Natural killer cell (primary cell): ENCODE measurements at regions not wholly inside any gene's neighbourhood (a gene's known extent, or its start where the extent isn't known, plus 50 kb on each side); places are given as distances from the start of the nearest gene placed in this dataset.

ENCODE experiments used
- ATAC-seq, 3 donors: fragments of 150-1000 bp in 2 of 3; fragments of 200-7000 bp in 1 of 3; cut with Tn5 transposase; 1 replicate in 1 of 3; 2 replicates in 2 of 3; pipeline ENCODE4 v1.10.0; 2021; ENCODE audit warnings: mild to moderate bottlenecking in 2 of 3, moderate library complexity in 2 of 3
- DNase-seq, 2 donors: peaks; one replicate each; pipeline versions ENCODE4 v3.0.0 to v3.0.0-alpha.2; 2013 to 2021; ENCODE audit warnings: mixed read lengths in 1 of 2
- H3K27ac ChIP-seq: one replicate; pipeline ENCODE4 v1.5.1; 2013; ENCODE audit warnings: mild to moderate bottlenecking, low read length
- H3K27me3 ChIP-seq: one replicate; pipeline ENCODE4 v1.6.1; 2013; ENCODE audit warnings: low read length; ENCODE audit not compliant: control insufficient read depth, insufficient read depth
- H3K36me3 ChIP-seq: one replicate; pipeline ENCODE4 v1.6.1; 2013; ENCODE audit warnings: low read length; ENCODE audit not compliant: control insufficient read depth, insufficient read depth
- H3K4me1 ChIP-seq: one replicate; pipeline ENCODE4 v1.6.1; 2013; ENCODE audit warnings: low read length; ENCODE audit not compliant: control insufficient read depth, insufficient read depth
- H3K4me3 ChIP-seq: one replicate; pipeline ENCODE4 v1.5.1; 2013; ENCODE audit warnings: low read length
- H3K9me3 ChIP-seq: one replicate; pipeline ENCODE4 v1.6.1; 2013; ENCODE audit warnings: low read length; ENCODE audit not compliant: control insufficient read depth, insufficient read depth
- H3K27ac Mint-ChIP-seq, 2 donors: one replicate each; pipeline ENCODE4 v1.8.0; 2022; ENCODE audit warnings: mild to moderate bottlenecking in 2 of 2, mixed read lengths in 2 of 2, moderate library complexity in 1 of 2
- H3K27me3 Mint-ChIP-seq, 2 donors: one replicate each; pipeline ENCODE4 v1.8.0; 2022; ENCODE audit warnings: low read depth in 2 of 2, mixed read lengths in 2 of 2
- H3K36me3 Mint-ChIP-seq: one replicate; pipeline ENCODE4 v1.8.0; 2022; ENCODE audit warnings: mixed read lengths
- H3K4me1 Mint-ChIP-seq, 2 donors: one replicate each; pipeline ENCODE4 v1.8.0; 2022; ENCODE audit warnings: mixed read lengths in 2 of 2
- H3K4me3 Mint-ChIP-seq: one replicate; pipeline ENCODE4 v1.8.0; 2022; ENCODE audit warnings: mild to moderate bottlenecking, moderate library complexity, mixed read lengths
- H3K9me3 Mint-ChIP-seq, 2 donors: one replicate each; pipeline ENCODE4 v1.8.0; 2022; ENCODE audit warnings: mixed read lengths in 2 of 2
- WGBS: methylation state at CpG from one replicate; pipeline ENCODE4 v1.1.7; 2013; ENCODE audit warnings: missing lambda C conversion rate; ENCODE audit not compliant: insufficient coverage; 5-methylcytosine and 5-hydroxymethylcytosine counted together
- intact Hi-C: fragments of 100-400 bp; cut with micrococcal nuclease; formaldehyde crosslinking; loops from one replicate; pipeline ENCODE4 v1.14.2; 2022
- TF ChIP-seq, protein P1 (sequence below): fragments of 200-600 bp; IDR thresholded peaks from one replicate; pipeline ENCODE4 v1.8.0; 2022; ENCODE audit warnings: antibody characterized with exemption

DNA sequence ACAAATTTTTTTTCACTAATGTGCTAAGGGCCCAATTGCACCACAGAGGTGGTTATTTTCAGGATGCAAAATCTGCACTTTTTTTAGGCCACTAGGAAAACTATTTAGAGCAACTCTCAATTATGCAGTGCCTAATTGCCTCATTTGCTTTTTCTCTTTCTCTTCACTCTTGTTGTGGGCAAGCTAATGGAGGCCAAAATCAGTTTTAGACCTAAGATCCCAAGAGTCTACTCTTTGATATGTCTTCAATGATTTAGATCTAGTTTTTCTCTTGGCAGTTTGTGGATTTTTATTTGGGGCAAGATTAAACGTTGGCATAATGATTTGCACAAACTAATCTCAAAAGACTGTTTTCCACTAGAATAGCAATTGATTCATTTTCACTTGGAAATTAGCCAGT lies 1996.9 kb downstream of the LRRC4C start:
- no peaks in the 10 kb centered on the region for H3K36me3 ChIP-seq
- Mint-ChIP-seq H3K36me3 (no peaks in the 10 kb centered on the region), H3K4me1 (no peaks in the 10 kb centered on the region), H3K4me3 (no peak overlapping the region), H3K9me3 (peaks cover 6 to 11% of the 10 kb centered on the region in 2 donors), H3K27ac (no peak overlapping the region), H3K27me3 (no peaks in the 10 kb centered on the region)
- DNase-seq (no peak), ATAC-seq (no peak)
- H3K27ac ChIP-seq: no peak overlapping the region
- intact Hi-C loops: no loop called here
- H3K27me3 ChIP-seq: no peaks in the 10 kb centered on the region
- H3K4me3 ChIP-seq: no peak overlapping the region
- TF ChIP-seq, protein P1, sequence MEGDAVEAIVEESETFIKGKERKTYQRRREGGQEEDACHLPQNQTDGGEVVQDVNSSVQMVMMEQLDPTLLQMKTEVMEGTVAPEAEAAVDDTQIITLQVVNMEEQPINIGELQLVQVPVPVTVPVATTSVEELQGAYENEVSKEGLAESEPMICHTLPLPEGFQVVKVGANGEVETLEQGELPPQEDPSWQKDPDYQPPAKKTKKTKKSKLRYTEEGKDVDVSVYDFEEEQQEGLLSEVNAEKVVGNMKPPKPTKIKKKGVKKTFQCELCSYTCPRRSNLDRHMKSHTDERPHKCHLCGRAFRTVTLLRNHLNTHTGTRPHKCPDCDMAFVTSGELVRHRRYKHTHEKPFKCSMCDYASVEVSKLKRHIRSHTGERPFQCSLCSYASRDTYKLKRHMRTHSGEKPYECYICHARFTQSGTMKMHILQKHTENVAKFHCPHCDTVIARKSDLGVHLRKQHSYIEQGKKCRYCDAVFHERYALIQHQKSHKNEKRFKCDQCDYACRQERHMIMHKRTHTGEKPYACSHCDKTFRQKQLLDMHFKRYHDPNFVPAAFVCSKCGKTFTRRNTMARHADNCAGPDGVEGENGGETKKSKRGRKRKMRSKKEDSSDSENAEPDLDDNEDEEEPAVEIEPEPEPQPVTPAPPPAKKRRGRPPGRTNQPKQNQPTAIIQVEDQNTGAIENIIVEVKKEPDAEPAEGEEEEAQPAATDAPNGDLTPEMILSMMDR: no peak
- 100% methylated on average over 1 of the region's 1 CpG for WGBS
- no peaks in the 10 kb centered on the region for H3K9me3 ChIP-seq
- no peaks in the 10 kb centered on the region for H3K4me1 ChIP-seq

DNA sequence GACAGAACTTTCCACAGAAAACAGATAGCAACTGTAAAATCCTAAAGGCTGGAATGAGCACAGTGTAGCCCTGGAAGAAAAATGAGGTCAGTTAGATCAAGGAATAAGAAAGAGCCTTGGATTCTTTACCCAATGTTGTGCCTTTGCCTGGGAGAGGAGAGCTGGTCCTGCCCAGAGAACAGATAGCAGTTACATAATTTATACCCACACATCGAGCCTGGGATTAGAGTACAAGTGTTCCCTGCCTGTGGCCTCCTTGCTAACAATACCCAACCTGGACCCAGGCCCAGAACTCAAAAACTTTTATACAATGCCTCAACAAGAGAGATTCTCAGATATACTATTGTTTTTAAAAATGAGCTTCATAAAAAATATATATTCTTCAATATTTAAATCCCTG lies 1998.4 kb downstream of the LRRC4C start:
- no peaks in the 10 kb centered on the region for H3K27me3 ChIP-seq
- ATAC-seq (no peak), DNase-seq (no peak)
- TF ChIP-seq, protein P1: no peak
- H3K27me3 Mint-ChIP-seq: no peaks in the 10 kb centered on the region
- 75% methylated on average over 1 of the region's 1 CpG for WGBS
- H3K27ac ChIP-seq: no peak overlapping the region
- H3K27ac Mint-ChIP-seq: no peak overlapping the region
- no peaks in the 10 kb centered on the region for H3K36me3 ChIP-seq
- no peak overlapping the region for H3K4me3 ChIP-seq
- H3K36me3 Mint-ChIP-seq: no peaks in the 10 kb centered on the region
- H3K9me3 ChIP-seq: no peaks in the 10 kb centered on the region
- no peak overlapping the region for H3K4me3 Mint-ChIP-seq
- intact Hi-C loops: no loop called here
- no peaks in the 10 kb centered on the region for H3K4me1 ChIP-seq
- peaks cover 6 to 11% of the 10 kb centered on the region in 2 donors for H3K9me3 Mint-ChIP-seq
- H3K4me1 Mint-ChIP-seq: no peaks in the 10 kb centered on the region

DNA sequence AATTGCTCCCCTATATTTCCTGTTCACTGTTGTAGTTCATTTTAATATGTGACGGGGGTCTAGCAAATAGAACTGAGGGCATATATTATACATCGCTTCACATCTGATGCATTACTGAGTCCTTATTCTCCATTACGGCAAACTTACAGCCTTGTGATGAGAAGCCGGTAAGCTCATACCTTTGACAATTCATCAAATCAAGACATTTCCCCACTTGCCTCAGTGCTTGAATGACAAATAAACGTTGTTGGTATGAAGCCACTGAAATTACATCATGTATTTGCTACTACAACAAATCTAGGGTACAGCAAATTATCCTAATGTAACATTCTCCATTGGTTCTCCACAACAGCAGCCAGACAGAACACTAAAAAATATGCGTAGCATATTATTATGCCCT lies 1999.8 kb downstream of the LRRC4C start:
- Histone ChIP-seq H3K36me3 (no peaks in the 10 kb centered on the region), H3K27ac (no peak overlapping the region), H3K27me3 (no peaks in the 10 kb centered on the region), H3K4me1 (no peaks in the 10 kb centered on the region), H3K4me3 (no peak overlapping the region), H3K9me3 (no peaks in the 10 kb centered on the region)
- ATAC-seq (no peak), DNase-seq (no peak)
- H3K36me3 Mint-ChIP-seq: no peaks in the 10 kb centered on the region
- no peak overlapping the region for H3K4me3 Mint-ChIP-seq
- H3K4me1 Mint-ChIP-seq: no peaks in the 10 kb centered on the region
- no peaks in the 10 kb centered on the region for H3K27me3 Mint-ChIP-seq
- TF ChIP-seq, protein P1: no peak
- 87% methylated on average over 6 of the region's 6 CpGs for WGBS
- no peak overlapping the region for H3K27ac Mint-ChIP-seq
- intact Hi-C loops: no loop called here
- peaks cover 4 to 11% of the 10 kb centered on the region in 2 donors for H3K9me3 Mint-ChIP-seq

DNA sequence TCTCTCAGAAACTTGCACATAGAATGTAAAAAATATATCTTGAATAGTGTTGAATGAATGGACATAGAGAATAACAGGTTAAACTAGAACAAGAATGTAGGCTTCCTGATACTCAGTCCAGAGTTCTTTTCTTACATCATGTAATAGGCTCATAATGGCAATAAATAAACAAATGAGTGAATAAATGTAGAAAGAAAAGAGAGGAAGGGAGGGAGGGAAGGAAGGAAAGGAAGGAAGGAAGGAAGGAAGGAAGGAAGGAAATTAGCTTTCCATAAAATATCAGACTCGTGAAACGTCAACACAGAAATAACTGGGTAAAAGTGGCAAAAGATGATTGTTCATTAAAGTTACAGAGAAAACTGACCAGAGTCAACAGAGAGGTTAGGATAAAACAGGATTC lies 2001.0 kb downstream of the LRRC4C start:
- intact Hi-C loops: no loop called here
- Mint-ChIP-seq H3K4me3 (no peak overlapping the region), H3K27me3 (no peaks in the 10 kb centered on the region), H3K9me3 (peaks cover 4 to 11% of the 10 kb centered on the region in 2 donors), H3K27ac (no peak overlapping the region), H3K4me1 (no peaks in the 10 kb centered on the region), H3K36me3 (no peaks in the 10 kb centered on the region)
- TF ChIP-seq, protein P1: no peak
- no peaks in the 10 kb centered on the region for H3K4me1 ChIP-seq
- no peak for DNase-seq
- no peaks in the 10 kb centered on the region for H3K9me3 ChIP-seq
- H3K27me3 ChIP-seq: no peaks in the 10 kb centered on the region
- WGBS: no CpG with 5 or more reads among the region's 2 CpGs
- no peaks in the 10 kb centered on the region for H3K36me3 ChIP-seq
- no peak overlapping the region for H3K27ac ChIP-seq
- no peak for ATAC-seq
- no peak overlapping the region for H3K4me3 ChIP-seq
